Heart left ventricle (tissue), 16 donors: ENCODE measurements at regions not wholly inside any gene's neighbourhood (a gene's known extent, or its start where the extent isn't known, plus 50 kb on each side); places are given as distances from the start of the nearest gene placed in this dataset.

Experiments
- ATAC-seq, 4 donors: fragments of 200-7000 bp; cut with Tn5 transposase; one replicate each; pipeline ENCODE4 v1.9.1; 2020 to 2022; ENCODE audit warnings: moderate library complexity in 4 of 4, mild to moderate bottlenecking in 3 of 4, moderate number of reproducible peaks in 1 of 4
- DNase-seq, 5 donors: peaks; one replicate each; pipeline ENCODE4 v3.0.0-alpha.2; 2020
- H3K27ac ChIP-seq, 12 donors: fragments of 200-600 bp; sonication (generic) in 4 of 12; one replicate each; pipeline versions ENCODE4 v1.5.0 to v1.8.0; 2016 to 2022; ENCODE audit warnings: mild to moderate bottlenecking in 2 of 12
- H3K27me3 ChIP-seq, 9 donors: fragments of 200-600 bp; sonication (generic) in 2 of 9; one replicate each; pipeline versions ENCODE4 v1.5.1 to v1.8.0; 2016 to 2022; ENCODE audit warnings: mild to moderate bottlenecking in 3 of 9
- H3K36me3 ChIP-seq, 9 donors: fragments of 200-600 bp; sonication (generic) in 2 of 9; one replicate each; pipeline versions ENCODE4 v1.5.0 to v1.8.0; 2018 to 2022; ENCODE audit warnings: mild to moderate bottlenecking in 2 of 9
- H3K4me1 ChIP-seq, 12 donors: fragments of 200-600 bp; sonication (generic) in 4 of 12; one replicate each; pipeline versions ENCODE4 v1.5.0 to v1.8.0; 2016 to 2022; ENCODE audit warnings: mild to moderate bottlenecking in 3 of 12
- H3K4me3 ChIP-seq, 12 donors: fragments of 200-600 bp; sonication (generic) in 4 of 12; one replicate each; pipeline versions ENCODE4 v1.5.0 to v1.8.0; 2017 to 2022; ENCODE audit warnings: mild to moderate bottlenecking in 9 of 12, moderate library complexity in 4 of 12
- H3K9me3 ChIP-seq, 12 donors: fragments of 200-600 bp; sonication (generic) in 4 of 12; one replicate each; pipeline versions ENCODE4 v1.5.0 to v1.8.0; 2016 to 2022; ENCODE audit warnings: mild to moderate bottlenecking in 1 of 12
- POLR2A ChIP-seq, 2 donors: fragments of 450-650 bp; IDR thresholded peaks; one replicate each; pipeline ENCODE4 v1.6.1; 2017; ENCODE audit warnings: antibody characterized with exemption in 2 of 2, mild to moderate bottlenecking in 2 of 2, moderate library complexity in 2 of 2
- WGBS, 4 donors: extraction: QIAGEN DNeasy Blood & Tissue Kit in 2 of 4; methylation state at CpG; one replicate each; pipeline versions ENCODE4 v1.1.5 to v1.1.7; 2013 to 2018; 5-methylcytosine and 5-hydroxymethylcytosine counted together
- intact Hi-C, 10 donors: fragments of 100-400 bp; cut with DNase I; formaldehyde crosslinking; loops; one replicate each; pipeline versions ENCODE4 v1.11.1 to v1.14.2; 2022
- TF ChIP-seq, protein P1 (sequence below), 12 donors: fragments of 200-600 bp; sonication (generic) in 4 of 12; IDR thresholded peaks; one replicate each; pipeline versions ENCODE4 v1.5.0 to v1.8.0; 2018 to 2022; ENCODE audit warnings: antibody characterized with exemption in 12 of 12, mild to moderate bottlenecking in 5 of 12
- donor health status: ischemic (EF 13 %, LVEDD 7.1; RV severe dilation, severe dysfunction).
- donor health status: healthy with polysubstance abuse.
- donor health status: DM: no; HTN: yes; CAD: no.
- donor health status: DM: no; HTN: no; CAD: no.
- donor health status: ischemic (EF 25% LVEDD 6.9; RV normal size, moderate dysfunction).
- donor health status: ischemic (EF 25% LVEDD 5.7; RV mildly dilated, moderate dysfunction).
- donor health status: healthy.
- donor health status: DM: yes; HTN: yes; CAD: no.
- donor health status: ischemic (EF 35%, LVEDD 5.7; RV mildly dilated, moderate dysfunction).
- donor health status: nonischemic (EF 11% LVEDD 7.7; RV severe dilation, severe dysfunction).
- donor health status: DM: yes; HTN: yes; CAD: no.
- donor health status: PGD.
- donor health status: ischemic (EF 29% LVEDD 5.4; RV normal size, mild dysfunction).
- donor health status: nonischemic (EF 23%, LVEDD 6.1; RV moderate dilation, normal function).

DNA sequence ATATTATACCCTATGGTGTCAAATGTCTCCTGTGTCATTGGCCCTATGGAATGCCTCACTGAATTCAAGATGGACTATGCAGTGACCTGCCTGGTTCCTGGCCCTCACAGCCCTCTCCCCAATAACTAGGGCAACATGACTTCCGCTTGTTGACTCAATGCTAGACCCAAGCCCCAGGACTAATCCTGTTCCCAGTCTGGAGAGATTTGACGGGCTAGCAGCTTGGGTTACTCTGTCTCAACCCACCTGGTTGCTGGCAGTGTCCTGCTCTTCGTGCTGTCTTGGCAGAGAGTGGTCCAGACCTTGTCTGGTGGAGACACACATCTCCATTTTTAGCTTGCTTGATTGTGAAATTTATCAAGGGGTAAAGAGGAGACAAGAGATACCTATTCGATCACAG is 135.8 kb upstream of the HES1 start:
- Histone ChIP-seq H3K27ac (no peak overlapping the region), H3K4me1 (peaks cover 0 to 59% (median 42%) of the 10 kb centered on the region in 12 donors), H3K9me3 (no peaks in the 10 kb centered on the region), H3K27me3 (peaks cover 0 to 2% (median 0%) of the 10 kb centered on the region in 9 donors), H3K4me3 (no peak overlapping the region), H3K36me3 (no peaks in the 10 kb centered on the region)
- DNase-seq (no peak), ATAC-seq (no peak)
- TF ChIP-seq, protein P1, sequence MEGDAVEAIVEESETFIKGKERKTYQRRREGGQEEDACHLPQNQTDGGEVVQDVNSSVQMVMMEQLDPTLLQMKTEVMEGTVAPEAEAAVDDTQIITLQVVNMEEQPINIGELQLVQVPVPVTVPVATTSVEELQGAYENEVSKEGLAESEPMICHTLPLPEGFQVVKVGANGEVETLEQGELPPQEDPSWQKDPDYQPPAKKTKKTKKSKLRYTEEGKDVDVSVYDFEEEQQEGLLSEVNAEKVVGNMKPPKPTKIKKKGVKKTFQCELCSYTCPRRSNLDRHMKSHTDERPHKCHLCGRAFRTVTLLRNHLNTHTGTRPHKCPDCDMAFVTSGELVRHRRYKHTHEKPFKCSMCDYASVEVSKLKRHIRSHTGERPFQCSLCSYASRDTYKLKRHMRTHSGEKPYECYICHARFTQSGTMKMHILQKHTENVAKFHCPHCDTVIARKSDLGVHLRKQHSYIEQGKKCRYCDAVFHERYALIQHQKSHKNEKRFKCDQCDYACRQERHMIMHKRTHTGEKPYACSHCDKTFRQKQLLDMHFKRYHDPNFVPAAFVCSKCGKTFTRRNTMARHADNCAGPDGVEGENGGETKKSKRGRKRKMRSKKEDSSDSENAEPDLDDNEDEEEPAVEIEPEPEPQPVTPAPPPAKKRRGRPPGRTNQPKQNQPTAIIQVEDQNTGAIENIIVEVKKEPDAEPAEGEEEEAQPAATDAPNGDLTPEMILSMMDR (IDR thresholded peaks at IDR 0.05), result no peak
- TF ChIP-seq POLR2A (IDR thresholded peaks at IDR 0.05), result no peak
- intact Hi-C loops, result loop anchor here (5.0 to 10.0 kb wide), 12 partner anchors 72 to 315 kb away; partner anchors contain the start of gene HES1 (in 1 of the 10)
- WGBS, 4 donors, result 84 to 94% (median 89%) methylated on average over 4 of the region's 4 CpGs

DNA sequence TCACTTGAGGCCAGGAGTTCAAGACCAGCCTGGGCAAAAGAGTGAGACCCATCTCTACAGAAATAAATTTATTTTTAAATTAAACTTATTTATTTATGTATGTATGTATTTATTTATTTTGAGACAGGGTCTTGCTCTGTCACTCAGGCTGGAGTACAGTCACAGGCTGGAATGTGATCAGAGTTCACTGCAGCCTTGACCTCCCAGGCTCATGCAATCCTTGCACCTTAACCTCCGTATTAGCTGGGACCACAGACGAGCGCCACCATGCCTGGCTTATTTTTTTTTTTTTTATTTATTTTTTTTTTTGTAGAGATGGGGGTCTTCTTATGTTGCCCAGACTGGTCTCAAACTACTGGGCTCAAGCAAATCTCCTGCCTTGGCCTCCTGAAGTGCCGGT is 135.2 kb upstream of the HES1 start:
- Histone ChIP-seq H3K36me3 (no peaks in the 10 kb centered on the region), H3K27me3 (peaks cover 0 to under 1% (median 0%) of the 10 kb centered on the region in 9 donors), H3K9me3 (no peaks in the 10 kb centered on the region), H3K4me1 (peaks cover 0 to 59% (median 47%) of the 10 kb centered on the region in 12 donors), H3K4me3 (no peak overlapping the region), H3K27ac (no peak overlapping the region)
- TF ChIP-seq, protein P1 (IDR thresholded peaks at IDR 0.05), result no peak
- TF ChIP-seq POLR2A (IDR thresholded peaks at IDR 0.05), result no peak
- intact Hi-C loops, result loop anchor here (5.0 to 10.0 kb wide), 12 partner anchors 72 to 314 kb away; partner anchors contain the start of gene HES1 (in 1 of the 10)
- no peak for DNase-seq
- ATAC-seq, result no peak
- 74 to 99% (median 86%) methylated on average over 4 of the region's 4 CpGs for WGBS, 4 donors

DNA sequence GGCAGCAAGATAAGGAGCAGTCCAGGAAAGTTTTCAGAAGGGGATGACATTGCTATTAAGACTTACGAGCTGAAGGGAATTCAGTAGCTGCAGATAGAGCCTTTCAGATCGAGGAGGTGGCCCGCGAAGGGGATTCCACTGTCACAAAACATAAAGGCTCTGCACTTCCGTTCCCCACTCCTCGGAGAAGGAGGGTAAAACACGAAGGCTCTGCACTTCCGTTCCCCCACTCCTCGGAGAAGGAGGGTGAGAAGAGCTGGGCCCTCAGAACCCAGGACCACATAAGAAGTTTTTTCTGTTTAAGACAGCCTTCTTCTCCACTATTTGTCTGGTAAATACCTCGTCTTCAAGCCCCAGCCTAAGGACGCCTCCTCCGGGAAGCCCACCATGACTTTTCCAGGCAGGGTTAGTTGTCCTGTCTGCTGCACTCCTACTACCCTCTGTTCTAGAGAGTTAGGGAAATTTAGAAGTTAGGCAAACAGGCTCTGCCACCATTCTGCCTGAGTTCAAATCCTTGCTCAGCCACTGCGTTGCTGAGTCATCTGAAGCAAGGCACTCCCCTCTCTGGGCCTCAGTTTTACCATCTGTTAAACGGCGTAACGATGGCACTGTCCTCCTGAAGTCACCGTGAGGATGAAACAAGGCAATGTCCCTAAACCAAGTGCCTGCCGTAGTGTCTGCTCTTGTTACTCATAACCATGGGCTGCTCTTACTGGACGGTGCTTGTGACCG is 134.1 kb upstream of the HES1 start:
- no peaks in the 10 kb centered on the region for H3K9me3 ChIP-seq
- peak overlapping the region in 2 of 12 donors; percentile 68 to 84 for H3K27ac ChIP-seq
- TF ChIP-seq, protein P1 (IDR thresholded peaks at IDR 0.05), result no peak
- no peak for TF ChIP-seq POLR2A (IDR thresholded peaks at IDR 0.05)
- ATAC-seq, result no peak
- H3K36me3 ChIP-seq, result no peaks in the 10 kb centered on the region
- intact Hi-C loops, result loop anchor here (2.0 to 10.0 kb wide), 17 partner anchors 69 to 313 kb away; partner anchors contain the start of gene HES1 (in 4 of the 10)
- H3K4me1 ChIP-seq, result peaks cover 0 to 50% (median 43%) of the 10 kb centered on the region in 12 donors
- WGBS, 4 donors, result 79 to 86% (median 81%) methylated on average over 20 of the region's 20 CpGs
- DNase-seq, result no peak
- H3K27me3 ChIP-seq, result peaks cover 0 to 12% (median 0%) of the 10 kb centered on the region in 9 donors
- no peak overlapping the region for H3K4me3 ChIP-seq
